ENCODE measurements at regions not wholly inside any gene's neighbourhood (a gene's known extent, or its start where the extent isn't known, plus 50 kb on each side); places are given as distances from the start of the nearest gene placed in this dataset.

DNA sequence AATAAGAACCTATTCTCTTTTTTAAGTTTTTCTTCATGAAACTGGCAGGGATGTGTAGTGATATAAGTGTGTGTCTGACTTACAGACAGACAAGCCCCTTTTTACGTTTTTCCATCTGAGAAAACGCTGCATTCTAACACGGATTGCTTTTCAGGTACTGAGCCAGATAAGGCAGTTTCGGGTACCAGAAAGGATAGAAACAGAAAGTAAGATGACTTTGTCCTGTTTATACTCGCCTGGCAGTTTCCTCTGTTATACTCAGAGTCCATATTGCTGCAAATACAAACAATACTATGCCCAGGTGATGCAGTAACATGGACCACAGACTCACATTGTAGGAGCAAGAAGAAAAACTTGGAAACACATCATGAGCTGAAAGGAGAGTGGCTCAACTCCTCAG lies 2320.6 kb upstream of the AGA start:
- TF ChIP-seq CTCF (IDR thresholded peaks at IDR 0.05) (no peak), POLR2A (IDR thresholded peaks at IDR 0.05) (no peak)

Data from heart left ventricle (tissue), 13 donors.